EH (cell line): ENCODE measurements at regions not wholly inside any gene's neighbourhood (a gene's known extent, or its start where the extent isn't known, plus 50 kb on each side); places are given as distances from the start of the nearest gene placed in this dataset.
"Not testable (repeated sequence)": the region's sequence is repeated elsewhere in the genome, so short reads cannot be mapped to it uniquely, and the experiment has no call there.

Source experiments
- DNase-seq: peaks from one replicate; pipeline ENCODE4 v3.0.0-alpha.2; 2015; ENCODE audit warnings: low read depth

DNA sequence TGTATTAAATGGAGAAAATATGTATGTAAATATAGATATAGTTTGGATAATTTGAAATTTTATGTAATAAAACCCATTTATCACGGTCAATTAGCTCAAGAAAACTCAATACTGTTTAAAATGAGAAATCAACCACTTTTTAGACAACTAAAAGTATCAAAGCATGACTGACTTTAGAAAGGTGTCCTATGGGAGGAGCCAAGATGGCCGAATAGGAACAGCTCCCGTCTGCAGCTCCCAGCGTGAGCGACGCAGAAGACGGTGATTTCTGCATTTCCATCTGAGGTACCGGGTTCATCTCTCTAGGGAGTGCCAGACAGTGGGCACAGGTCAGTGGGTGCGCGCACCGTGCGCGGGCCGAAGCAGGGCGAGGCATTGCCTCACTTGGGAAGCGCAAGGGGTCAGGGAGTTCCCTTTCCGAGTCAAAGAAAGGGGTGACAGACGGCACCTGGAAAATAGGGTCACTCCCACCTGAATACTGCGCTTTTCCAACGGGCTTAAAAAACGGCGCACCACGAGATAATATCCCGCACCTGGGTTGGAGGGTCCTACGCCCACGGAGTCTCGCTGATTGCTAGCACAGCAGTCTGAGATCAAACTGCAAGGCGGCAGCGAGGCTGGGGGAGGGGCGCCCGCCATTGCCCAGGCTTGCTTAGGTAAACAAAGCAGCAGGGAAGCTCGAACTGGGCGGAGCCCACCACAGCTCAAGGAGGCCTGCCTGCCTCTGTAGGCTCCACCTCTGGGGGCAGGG lies 182.8 kb upstream of the NECTIN3 start:
- not testable (repeated sequence) for DNase-seq

DNA sequence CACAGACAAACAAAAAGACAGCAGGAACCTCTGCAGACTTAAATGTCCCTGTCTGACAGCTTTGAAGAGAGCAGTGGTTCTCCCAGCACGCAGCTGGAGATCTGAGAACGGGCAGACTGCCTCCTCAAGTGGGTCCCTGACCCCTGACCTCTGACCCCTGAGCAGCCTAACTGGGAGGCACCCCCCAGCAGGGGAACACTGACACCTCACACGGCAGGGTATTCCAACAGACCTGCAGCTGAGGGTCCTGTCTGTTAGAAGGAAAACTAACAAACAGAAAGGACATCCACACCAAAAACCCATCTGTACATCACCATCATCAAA lies 182.3 kb upstream of the NECTIN3 start:
- not testable (repeated sequence) for DNase-seq

- peak; percentile 17 for DNase-seq
Observed at GRCh38 chr3:110894574-110894973, 177.0 kb upstream of the NECTIN3 start.

- no peak for DNase-seq
Observed at GRCh38 chr3:110895054-110895453, 176.6 kb upstream of the NECTIN3 start.

- DNase-seq: no peak
Observed at GRCh38 chr3:110897046-110897445, 174.6 kb upstream of the NECTIN3 start.

DNA sequence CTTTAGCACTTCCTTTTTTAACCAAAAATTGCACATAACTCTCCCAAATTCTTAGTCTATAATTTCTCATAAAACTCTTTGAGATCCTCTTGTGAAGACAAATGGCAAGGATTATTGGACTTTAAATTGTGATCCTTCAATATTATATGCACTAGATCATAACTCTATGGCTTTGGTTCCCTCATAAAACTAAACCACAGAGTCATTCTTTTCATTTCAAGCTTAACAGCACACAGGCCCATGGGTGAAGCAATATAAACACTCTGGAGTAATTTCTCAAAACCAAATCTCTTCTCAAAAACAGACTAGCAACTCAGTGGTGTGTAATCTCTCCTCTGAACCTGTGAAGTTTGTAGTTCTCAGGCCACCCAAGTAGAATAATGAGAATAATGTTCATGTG lies 171.0 kb upstream of the NECTIN3 start:
- DNase-seq: peak; percentile 95

GRCh38 chr3:110901536-110901935 lies 170.1 kb upstream of the NECTIN3 start:
- no peak for DNase-seq

DNA sequence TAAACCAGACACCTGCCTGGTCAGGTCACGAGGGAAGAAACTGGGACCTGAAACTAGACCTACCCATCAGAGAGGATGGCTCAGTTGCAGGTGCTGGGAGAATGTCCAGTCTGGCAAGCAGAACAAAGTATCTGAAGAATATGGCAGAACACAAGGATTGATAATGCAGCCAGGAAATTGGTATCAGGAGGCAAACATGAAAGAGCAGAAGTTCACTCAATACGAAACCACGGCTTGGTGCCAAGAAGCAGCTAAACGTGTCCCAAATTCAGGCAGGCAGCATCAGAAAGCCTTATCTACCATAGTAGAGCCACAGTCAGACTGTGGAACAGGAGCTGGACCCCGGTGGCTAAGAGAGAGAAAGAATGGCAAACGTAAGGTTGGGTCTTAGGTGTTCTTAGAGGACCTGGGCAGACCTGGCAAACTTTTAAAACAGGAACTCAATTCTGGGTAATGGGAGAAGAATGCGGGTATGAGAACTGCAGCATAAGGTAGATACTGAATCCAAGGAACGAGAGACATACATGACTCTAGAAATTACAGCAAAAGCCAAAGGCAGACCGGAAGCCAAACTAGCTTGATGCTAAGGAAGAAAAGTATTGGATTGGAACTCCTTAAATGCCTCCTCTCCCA lies 169.0 kb upstream of the NECTIN3 start:
- DNase-seq: no peak

GRCh38 chr3:110903771-110904519 lies 167.7 kb upstream of the NECTIN3 start:
- DNase-seq: no peak

DNA sequence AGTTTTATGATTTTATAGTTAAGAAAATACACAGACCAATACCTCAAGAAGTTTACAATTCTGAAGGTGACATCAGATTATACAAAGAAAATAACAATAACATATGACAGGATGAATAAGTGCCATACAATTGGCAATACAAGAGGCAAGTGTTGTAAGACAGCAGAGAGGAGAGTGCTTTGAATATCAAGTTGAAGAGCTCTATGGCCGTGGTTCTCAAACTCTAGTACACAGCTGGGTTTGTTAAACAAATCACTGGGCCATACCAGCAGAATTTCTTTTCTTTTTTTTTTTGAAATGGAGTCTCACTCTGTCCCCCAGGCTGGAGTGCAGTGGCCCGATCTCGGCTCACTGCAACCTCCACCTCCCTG lies 167.1 kb upstream of the NECTIN3 start:
- no peak for DNase-seq

GRCh38 chr3:110905121-110905520 lies 166.5 kb upstream of the NECTIN3 start:
- no peak for DNase-seq

GRCh38 chr3:110909839-110910238 lies 161.8 kb upstream of the NECTIN3 start:
- DNase-seq: no peak

DNA sequence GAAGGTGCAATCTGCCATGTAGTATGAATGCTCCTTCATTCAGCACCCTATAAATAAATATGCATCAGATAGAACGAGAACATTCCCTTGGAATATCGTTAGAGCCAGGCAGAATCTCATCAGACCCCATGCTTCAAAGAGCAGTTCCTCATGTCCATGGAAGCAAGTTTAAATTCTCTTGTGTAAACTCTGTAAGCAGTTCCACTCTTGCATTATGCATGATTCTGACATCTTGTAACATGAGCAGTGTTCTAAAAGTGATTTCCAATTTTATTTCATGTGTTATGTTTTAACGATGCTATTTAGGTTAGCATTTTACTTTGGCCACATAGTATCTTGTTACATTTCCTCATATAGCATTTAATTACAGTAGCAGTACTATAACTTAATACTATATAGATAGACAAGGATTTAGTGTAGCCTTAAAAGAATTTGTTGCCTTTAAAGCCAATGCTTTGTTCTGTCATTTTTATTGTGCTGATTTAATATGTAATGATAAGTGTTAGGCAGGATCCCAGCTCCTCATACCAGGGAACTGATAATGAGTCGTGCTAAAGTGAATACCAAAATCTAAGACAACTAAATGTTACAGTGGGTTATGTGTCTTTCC lies 161.2 kb upstream of the NECTIN3 start:
- DNase-seq: peak; percentile 43

GRCh38 chr3:110918963-110919362 lies 152.7 kb upstream of the NECTIN3 start:
- no peak for DNase-seq

GRCh38 chr3:110925798-110926197 lies 145.8 kb upstream of the NECTIN3 start:
- DNase-seq: no peak

DNA sequence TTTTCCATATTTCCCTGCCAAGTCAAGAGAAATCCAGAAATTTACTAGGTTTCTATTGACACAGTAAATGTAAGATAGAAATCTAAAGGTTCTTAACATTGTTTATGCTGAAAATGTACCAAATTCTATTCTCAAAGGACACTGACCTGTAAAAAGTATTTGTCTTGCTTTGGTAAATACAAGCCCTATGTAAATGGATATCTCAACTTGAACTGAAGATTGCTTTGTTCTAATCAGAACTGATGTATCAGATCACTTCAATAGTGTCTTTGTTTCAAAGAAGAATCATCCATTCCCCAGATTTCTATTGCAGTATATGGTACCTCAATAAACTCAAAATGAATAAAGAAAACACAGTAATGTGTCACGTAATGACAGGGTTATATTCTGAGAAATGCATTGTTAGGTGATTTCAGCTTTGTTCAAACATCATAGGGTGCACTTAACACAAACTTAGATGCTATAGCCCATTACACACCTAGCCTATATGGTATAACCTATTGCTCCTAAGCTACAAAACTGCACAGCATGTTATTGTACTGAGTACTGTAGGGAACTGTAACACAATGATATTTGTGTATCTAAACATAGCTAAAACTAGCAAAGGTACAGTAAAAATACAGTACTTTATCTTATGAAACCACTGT lies 143.5 kb upstream of the NECTIN3 start:
- no peak for DNase-seq

- peak; percentile 51 for DNase-seq
Observed at GRCh38 chr3:110929816-110930215, 141.8 kb upstream of the NECTIN3 start.

DNA sequence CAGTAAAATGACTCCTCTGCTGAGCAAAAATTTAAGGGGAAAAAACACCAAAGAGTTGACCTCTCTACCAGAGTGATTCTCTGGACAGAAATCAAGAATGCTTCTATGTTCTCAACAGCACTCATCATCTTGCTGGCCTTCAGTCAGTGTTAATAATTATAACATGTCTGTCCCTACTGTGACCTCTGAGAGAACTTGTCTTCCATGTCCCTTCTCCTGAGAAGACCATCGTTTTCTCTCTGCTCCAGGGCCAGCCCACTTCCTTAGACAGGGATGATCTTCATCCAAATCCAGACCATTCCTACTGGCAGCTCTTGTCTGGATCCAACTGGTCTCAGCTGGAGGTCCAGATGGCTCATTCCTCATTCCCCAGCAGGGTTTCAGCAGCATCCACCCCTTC lies 139.0 kb upstream of the NECTIN3 start:
- DNase-seq: peak; percentile 95

DNA sequence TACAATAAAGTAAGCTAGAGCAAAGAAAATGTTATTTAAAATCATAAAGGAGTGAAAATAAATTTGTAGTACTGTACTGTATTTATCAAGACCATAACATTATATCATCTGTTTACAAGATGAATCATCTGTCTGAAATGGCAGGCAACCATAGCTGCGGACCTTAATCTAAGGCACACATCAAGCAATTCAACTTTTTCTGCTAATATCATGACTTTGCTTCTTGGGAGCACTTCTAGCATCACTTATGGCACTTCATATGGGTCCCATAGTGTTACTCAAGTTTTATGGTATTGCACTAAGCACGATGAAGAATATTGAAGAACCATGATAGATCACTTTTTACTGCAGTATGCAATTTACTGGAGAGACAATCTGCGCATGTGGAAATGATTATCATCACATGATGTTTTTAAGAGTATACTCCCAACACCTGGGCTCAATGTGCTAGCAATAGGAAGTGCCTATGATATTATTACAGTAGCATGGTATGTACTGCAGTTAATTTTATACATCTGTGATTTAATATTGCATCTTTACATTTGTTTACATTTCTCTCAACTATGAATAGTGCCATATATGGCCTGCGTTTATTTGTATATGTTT lies 137.7 kb upstream of the NECTIN3 start:
- peak; percentile 70 for DNase-seq

GRCh38 chr3:110938629-110939028 lies 133.0 kb upstream of the NECTIN3 start:
- no peak for DNase-seq

- peak; percentile 37 for DNase-seq
Observed at GRCh38 chr3:110940055-110940454, 131.6 kb upstream of the NECTIN3 start.

DNA sequence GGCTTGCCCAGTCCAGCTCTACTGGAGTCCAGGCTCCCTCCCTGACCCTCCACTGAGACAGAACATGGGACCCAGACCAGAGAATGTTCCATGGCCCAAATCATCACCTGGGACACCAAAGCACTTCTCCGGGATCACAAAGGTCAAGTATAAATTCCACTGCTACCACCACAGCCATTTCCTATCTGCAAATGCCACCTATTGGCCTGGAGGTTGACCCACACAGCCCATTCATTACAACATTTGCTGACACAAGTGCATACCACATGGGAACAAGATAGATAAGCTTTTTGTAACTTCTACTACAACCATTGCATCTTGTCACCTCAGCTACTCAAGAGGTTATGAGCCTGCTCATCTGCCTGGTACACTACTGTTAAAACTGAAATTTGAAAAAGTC lies 126.8 kb upstream of the NECTIN3 start:
- no peak for DNase-seq
